ENCODE measurements at regions not wholly inside any gene's neighbourhood (a gene's known extent, or its start where the extent isn't known, plus 50 kb on each side); places are given as distances from the start of the nearest gene placed in this dataset.

DNA sequence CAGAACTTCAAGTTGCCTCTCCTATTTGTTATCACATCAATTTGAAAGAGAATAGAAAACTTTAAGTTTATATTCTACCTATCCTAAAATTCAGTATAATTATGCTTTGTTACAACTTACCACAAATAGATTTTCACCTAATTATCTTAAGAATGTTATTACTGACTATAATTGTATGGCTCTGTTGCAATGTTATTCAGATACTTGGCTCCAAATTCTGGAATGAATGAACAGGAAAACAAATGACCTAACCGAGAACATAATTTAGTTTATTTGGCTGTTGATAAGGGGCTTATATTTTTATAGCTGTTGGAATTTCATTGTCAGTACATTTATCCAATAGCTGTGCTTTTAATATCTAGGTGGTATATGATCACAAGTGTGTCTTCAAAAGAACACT is 173.2 kb upstream of the GULP1 start:
- Histone ChIP-seq H3K36me3 (ENCODE audit: low read depth, missing control alignments) (no peaks in the 10 kb centered on the region), H3K27ac (no peak overlapping the region), H3K4me3 (no peak overlapping the region), H3K9me3 (no peaks in the 10 kb centered on the region), H3K27me3 (no peaks in the 10 kb centered on the region), H3K4me1 (no peaks in the 10 kb centered on the region)
- TF ChIP-seq, protein P1, sequence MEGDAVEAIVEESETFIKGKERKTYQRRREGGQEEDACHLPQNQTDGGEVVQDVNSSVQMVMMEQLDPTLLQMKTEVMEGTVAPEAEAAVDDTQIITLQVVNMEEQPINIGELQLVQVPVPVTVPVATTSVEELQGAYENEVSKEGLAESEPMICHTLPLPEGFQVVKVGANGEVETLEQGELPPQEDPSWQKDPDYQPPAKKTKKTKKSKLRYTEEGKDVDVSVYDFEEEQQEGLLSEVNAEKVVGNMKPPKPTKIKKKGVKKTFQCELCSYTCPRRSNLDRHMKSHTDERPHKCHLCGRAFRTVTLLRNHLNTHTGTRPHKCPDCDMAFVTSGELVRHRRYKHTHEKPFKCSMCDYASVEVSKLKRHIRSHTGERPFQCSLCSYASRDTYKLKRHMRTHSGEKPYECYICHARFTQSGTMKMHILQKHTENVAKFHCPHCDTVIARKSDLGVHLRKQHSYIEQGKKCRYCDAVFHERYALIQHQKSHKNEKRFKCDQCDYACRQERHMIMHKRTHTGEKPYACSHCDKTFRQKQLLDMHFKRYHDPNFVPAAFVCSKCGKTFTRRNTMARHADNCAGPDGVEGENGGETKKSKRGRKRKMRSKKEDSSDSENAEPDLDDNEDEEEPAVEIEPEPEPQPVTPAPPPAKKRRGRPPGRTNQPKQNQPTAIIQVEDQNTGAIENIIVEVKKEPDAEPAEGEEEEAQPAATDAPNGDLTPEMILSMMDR (IDR thresholded peaks at IDR 0.05) = no peak
- no peak for TF ChIP-seq POLR2A (IDR thresholded peaks at IDR 0.05)
- no peak for DNase-seq
- intact Hi-C loops (cut with DNase I; ENCODE audit: low total_unique reads) = no loop called here
- WGBS, 2 donors = 39 to 59% methylated on average over 1 of the region's 1 CpG

DNA sequence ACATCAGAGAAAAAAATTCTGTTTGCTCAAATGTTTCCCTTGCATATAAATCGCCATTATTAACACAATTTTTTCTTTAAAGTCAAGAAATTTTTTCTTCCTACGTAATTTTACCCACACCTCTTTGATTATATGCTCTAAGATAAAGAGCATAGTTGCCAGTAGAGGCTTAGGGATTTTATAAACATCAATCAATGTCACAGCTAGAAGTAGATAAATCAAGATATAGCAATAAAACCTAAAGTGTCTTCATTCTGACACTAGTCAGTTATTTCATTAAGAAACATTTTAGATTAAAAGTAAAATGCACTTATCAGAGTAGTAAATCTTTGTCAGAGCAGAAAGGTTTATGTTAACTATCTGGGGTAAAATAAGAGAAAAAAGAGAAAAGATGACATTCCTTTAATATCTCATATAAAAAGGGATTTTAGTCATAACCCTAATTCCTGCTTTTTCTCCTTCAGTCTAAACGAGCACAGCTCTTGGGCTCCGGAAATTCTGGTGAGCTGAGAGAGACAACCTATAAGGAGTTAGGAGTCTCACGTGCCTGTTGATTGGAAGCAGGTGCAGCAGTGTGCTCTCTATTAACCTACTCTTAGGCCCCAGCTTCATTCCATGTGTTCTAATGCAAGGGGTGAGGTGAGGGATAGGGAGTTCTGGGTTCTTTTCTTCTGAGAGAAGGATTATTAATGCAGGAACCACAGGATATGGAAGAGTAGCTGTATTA is 172.4 kb upstream of the GULP1 start:
- no peaks in the 10 kb centered on the region for H3K4me1 ChIP-seq
- no peak for DNase-seq
- H3K27me3 ChIP-seq = no peaks in the 10 kb centered on the region
- H3K27ac ChIP-seq = no peak overlapping the region
- no peak for TF ChIP-seq POLR2A (IDR thresholded peaks at IDR 0.05)
- TF ChIP-seq, protein P1 (IDR thresholded peaks at IDR 0.05) = no peak
- no peaks in the 10 kb centered on the region for H3K9me3 ChIP-seq
- 76 to 77% methylated on average over 5 of the region's 5 CpGs for WGBS, 2 donors
- H3K4me3 ChIP-seq = no peak overlapping the region
- no peaks in the 10 kb centered on the region for H3K36me3 ChIP-seq (ENCODE audit: low read depth, missing control alignments)
- intact Hi-C loops (cut with DNase I; ENCODE audit: low total_unique reads) = no loop called here

- no peak overlapping the region for H3K27ac ChIP-seq
- no peak for DNase-seq
- intact Hi-C loops (cut with DNase I; ENCODE audit: low total_unique reads) = no loop called here
- no peak overlapping the region for H3K4me3 ChIP-seq
- no peaks in the 10 kb centered on the region for H3K9me3 ChIP-seq
- H3K4me1 ChIP-seq = no peaks in the 10 kb centered on the region
- no peaks in the 10 kb centered on the region for H3K27me3 ChIP-seq
- H3K36me3 ChIP-seq (ENCODE audit: low read depth, missing control alignments) = no peaks in the 10 kb centered on the region
- no peak for TF ChIP-seq POLR2A (IDR thresholded peaks at IDR 0.05)
- TF ChIP-seq, protein P1 (IDR thresholded peaks at IDR 0.05) = no peak
These were observed 168.7 kb upstream of the GULP1 start for GRCh38 chr2:188122985-188123384.

- H3K9me3 ChIP-seq = no peaks in the 10 kb centered on the region
- H3K36me3 ChIP-seq (ENCODE audit: low read depth, missing control alignments) = no peaks in the 10 kb centered on the region
- H3K4me1 ChIP-seq = no peaks in the 10 kb centered on the region
- no peak for DNase-seq
- H3K4me3 ChIP-seq = no peak overlapping the region
- 88 to 91% methylated on average over 4 of the region's 4 CpGs for WGBS, 2 donors
- H3K27me3 ChIP-seq = no peaks in the 10 kb centered on the region
- TF ChIP-seq, protein P1 (IDR thresholded peaks at IDR 0.05) = no peak
- TF ChIP-seq POLR2A (IDR thresholded peaks at IDR 0.05) = no peak
- intact Hi-C loops (cut with DNase I; ENCODE audit: low total_unique reads) = no loop called here
- no peak overlapping the region for H3K27ac ChIP-seq
These were observed 162.0 kb upstream of the GULP1 start for GRCh38 chr2:188129677-188130076.

DNA sequence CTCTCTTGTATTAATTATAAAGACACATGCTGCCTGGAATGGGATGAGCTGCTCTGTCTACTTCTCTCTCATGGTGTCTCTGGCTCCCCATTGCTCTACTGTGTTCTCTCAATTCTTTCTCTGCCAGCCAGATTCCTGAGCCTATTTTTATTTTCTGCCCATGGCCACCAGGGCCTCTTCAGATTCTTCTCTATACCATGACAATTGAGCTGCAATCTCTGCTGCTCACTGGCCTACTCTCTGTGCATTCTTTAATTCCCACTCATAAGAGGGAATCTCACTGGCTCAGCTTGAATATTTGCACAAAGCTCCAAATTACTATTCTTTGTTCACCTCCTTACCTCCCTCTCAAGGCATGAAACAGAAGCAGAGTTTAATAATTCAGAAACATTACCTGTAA is 161.4 kb upstream of the GULP1 start:
- H3K27me3 ChIP-seq = no peaks in the 10 kb centered on the region
- TF ChIP-seq POLR2A (IDR thresholded peaks at IDR 0.05) = no peak
- TF ChIP-seq, protein P1 (IDR thresholded peaks at IDR 0.05) = no peak
- H3K36me3 ChIP-seq (ENCODE audit: low read depth, missing control alignments) = no peaks in the 10 kb centered on the region
- H3K27ac ChIP-seq = no peak overlapping the region
- no peaks in the 10 kb centered on the region for H3K4me1 ChIP-seq
- no peaks in the 10 kb centered on the region for H3K9me3 ChIP-seq
- no peak for DNase-seq
- no peak overlapping the region for H3K4me3 ChIP-seq
- intact Hi-C loops (cut with DNase I; ENCODE audit: low total_unique reads) = no loop called here

Measured in testis (tissue), 2 donors.